ENCODE measurements at regions not wholly inside any gene's neighbourhood (a gene's known extent, or its start where the extent isn't known, plus 50 kb on each side); places are given as distances from the start of the nearest gene placed in this dataset.

- intact Hi-C loops (cut with micrococcal nuclease) = no loop called here
- TF ChIP-seq RAD21 (IDR thresholded peaks at IDR 0.05; ENCODE audit: low read depth) (no peak), CBX3 (IDR thresholded peaks at IDR 0.05; ENCODE audit: low read depth) (no peak), SIN3A (IDR thresholded peaks at IDR 0.05; ENCODE audit: low read depth) (no peak), SP1 (IDR thresholded peaks at IDR 0.05; ENCODE audit: low read depth) (no peak), SRF (IDR thresholded peaks at IDR 0.05; ENCODE audit: low read depth) (no peak), EZH2 (IDR thresholded peaks at IDR 0.05) (no peak), CEBPB (IDR thresholded peaks at IDR 0.05; ENCODE audit: low read depth) (no peak), POLR2A (IDR thresholded peaks at IDR 0.05; ENCODE audit: borderline replicate concordance, extremely low read depth, insufficient read depth, insufficient read length) (no peak), ZNF274 (IDR thresholded peaks at IDR 0.05; ENCODE audit: low read depth, low read length) (no peak), ATF3 (IDR thresholded peaks at IDR 0.05) (no peak)
- no TSS peak for BruUV-seq (replicated peaks)
- Histone ChIP-seq H3K4me1 (ENCODE audit: control insufficient read depth in 1 of 2, insufficient read depth in 2 of 2, low read length in 2 of 2) (no peaks in the 10 kb centered on the region), H2AFZ (ENCODE audit: low read depth, low read length, poor library complexity, severe bottlenecking) (no peak overlapping the region), H3K4me2 (ENCODE audit: low read length) (no peak overlapping the region), H3K36me3 (ENCODE audit: control insufficient read depth in 1 of 2, insufficient read depth in 2 of 2, low read length in 2 of 2) (no peaks in the 10 kb centered on the region), H3K9ac (ENCODE audit: low read length) (no peak overlapping the region), H3K9me3 (ENCODE audit: control insufficient read depth in 1 of 2, insufficient read depth in 1 of 2, low read depth in 1 of 2, low read length in 2 of 2) (no peaks in the 10 kb centered on the region), H3K4me3 (replicated peaks in 1 of 2; ENCODE audit: low read depth in 1 of 2, low read length in 2 of 2) (no peak overlapping the region), H4K20me1 (ENCODE audit: insufficient read depth) (no peaks in the 10 kb centered on the region), H3K27ac (ENCODE audit: low read depth, low read length) (no peak overlapping the region), H3K9me2 (ENCODE audit: insufficient read depth) (no peaks in the 10 kb centered on the region), H3K79me2 (ENCODE audit: insufficient read depth, low read length) (no peaks in the 10 kb centered on the region), H3K27me3 (ENCODE audit: insufficient read depth, low read length) (no peaks in the 10 kb centered on the region)
- ChIA-PET POLR2A (no interaction called here), RAD21 (ENCODE audit: low non-redundant PET in 1 of 2, low total read pairs in 2 of 2, uncharacterized antibody in 2 of 2, unreplicated experiment in 2 of 2) (no interaction called here), CTCF (no interaction called here)
- DNase-seq (ENCODE audit: low read depth, low spot score) (no peak), ATAC-seq (no peak)
Measured at GRCh38 chr18:76547296-76547695, 52.3 kb upstream of the ZNF516 start.

GRCh38 chr18:76546436-76546835 is 51.4 kb upstream of the ZNF516 start:
- ATAC-seq = no peak

More at GRCh38 chr18:76546436-76546835, 51.4 kb upstream of the ZNF516 start:
- no peaks in the 10 kb centered on the region for H3K79me2 ChIP-seq (ENCODE audit: insufficient read depth, low read length)
- DNase-seq (ENCODE audit: low read depth, low spot score) = no peak
- H3K9me2 ChIP-seq (ENCODE audit: insufficient read depth) = no peaks in the 10 kb centered on the region
- no peak overlapping the region for H3K27ac ChIP-seq (ENCODE audit: low read depth, low read length)
- H3K36me3 ChIP-seq (ENCODE audit: control insufficient read depth in 1 of 2, insufficient read depth in 2 of 2, low read length in 2 of 2) = no peaks in the 10 kb centered on the region
- no peak overlapping the region for H2AFZ ChIP-seq (ENCODE audit: low read depth, low read length, poor library complexity, severe bottlenecking)
- H3K4me3 ChIP-seq (replicated peaks in 1 of 2; ENCODE audit: low read depth in 1 of 2, low read length in 2 of 2) = no peak overlapping the region
- intact Hi-C loops (cut with micrococcal nuclease) = no loop called here
- no peaks in the 10 kb centered on the region for H4K20me1 ChIP-seq (ENCODE audit: insufficient read depth)
- H3K27me3 ChIP-seq (ENCODE audit: insufficient read depth, low read length) = no peaks in the 10 kb centered on the region
- BruUV-seq (replicated peaks) = no TSS peak
- ChIA-PET POLR2A (no interaction called here), CTCF (no interaction called here), RAD21 (ENCODE audit: low non-redundant PET in 1 of 2, low total read pairs in 2 of 2, uncharacterized antibody in 2 of 2, unreplicated experiment in 2 of 2) (no interaction called here)
- no peak overlapping the region for H3K9ac ChIP-seq (ENCODE audit: low read length)
- H3K4me2 ChIP-seq (ENCODE audit: low read length) = no peak overlapping the region
- TF ChIP-seq MAX (IDR thresholded peaks at IDR 0.05) = no peak
- no peak for TF ChIP-seq SIN3A (IDR thresholded peaks at IDR 0.05; ENCODE audit: low read depth)
- TF ChIP-seq JUND (IDR thresholded peaks at IDR 0.05) = no peak
- TF ChIP-seq REST (IDR thresholded peaks at IDR 0.05; ENCODE audit: low read depth) = no peak
- no peaks in the 10 kb centered on the region for H3K4me1 ChIP-seq (ENCODE audit: control insufficient read depth in 1 of 2, insufficient read depth in 2 of 2, low read length in 2 of 2)
- H3K9me3 ChIP-seq (ENCODE audit: control insufficient read depth in 1 of 2, insufficient read depth in 1 of 2, low read depth in 1 of 2, low read length in 2 of 2) = no peaks in the 10 kb centered on the region

Data from HCT116 (cell line).